ENCODE measurements at regions not wholly inside any gene's neighbourhood (a gene's known extent, or its start where the extent isn't known, plus 50 kb on each side); places are given as distances from the start of the nearest gene placed in this dataset.

DNA sequence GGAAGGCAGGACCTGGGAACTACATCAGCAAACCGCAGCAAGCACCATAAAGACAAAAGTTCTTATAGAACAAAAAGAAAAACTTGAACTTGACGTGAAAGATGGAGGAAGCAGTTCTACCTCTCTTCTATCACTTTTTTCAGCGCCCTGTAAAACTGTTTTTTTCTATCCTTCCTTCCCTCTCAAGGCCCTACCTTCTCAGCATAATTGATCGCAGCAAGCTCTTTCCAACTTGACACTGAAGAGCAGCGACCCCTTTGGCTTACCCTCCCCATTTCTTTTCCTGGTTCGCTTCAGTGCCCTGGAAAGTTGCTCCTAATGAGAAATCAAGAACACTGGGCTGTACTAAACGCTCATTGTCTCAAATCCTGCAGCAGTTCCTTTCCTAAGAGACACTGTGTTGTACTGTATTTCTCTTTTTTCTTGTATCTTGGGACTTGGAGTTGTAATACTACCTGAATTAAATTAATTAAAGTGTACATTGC, 150.6 kb upstream of the SLC4A4 start:
- no peak overlapping the region for H3K4me3 ChIP-seq (ENCODE audit: low read depth, low read length)
- DNase-seq (ENCODE audit: low read depth), result no peak
- TF ChIP-seq, protein P1, sequence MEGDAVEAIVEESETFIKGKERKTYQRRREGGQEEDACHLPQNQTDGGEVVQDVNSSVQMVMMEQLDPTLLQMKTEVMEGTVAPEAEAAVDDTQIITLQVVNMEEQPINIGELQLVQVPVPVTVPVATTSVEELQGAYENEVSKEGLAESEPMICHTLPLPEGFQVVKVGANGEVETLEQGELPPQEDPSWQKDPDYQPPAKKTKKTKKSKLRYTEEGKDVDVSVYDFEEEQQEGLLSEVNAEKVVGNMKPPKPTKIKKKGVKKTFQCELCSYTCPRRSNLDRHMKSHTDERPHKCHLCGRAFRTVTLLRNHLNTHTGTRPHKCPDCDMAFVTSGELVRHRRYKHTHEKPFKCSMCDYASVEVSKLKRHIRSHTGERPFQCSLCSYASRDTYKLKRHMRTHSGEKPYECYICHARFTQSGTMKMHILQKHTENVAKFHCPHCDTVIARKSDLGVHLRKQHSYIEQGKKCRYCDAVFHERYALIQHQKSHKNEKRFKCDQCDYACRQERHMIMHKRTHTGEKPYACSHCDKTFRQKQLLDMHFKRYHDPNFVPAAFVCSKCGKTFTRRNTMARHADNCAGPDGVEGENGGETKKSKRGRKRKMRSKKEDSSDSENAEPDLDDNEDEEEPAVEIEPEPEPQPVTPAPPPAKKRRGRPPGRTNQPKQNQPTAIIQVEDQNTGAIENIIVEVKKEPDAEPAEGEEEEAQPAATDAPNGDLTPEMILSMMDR (IDR thresholded peaks at IDR 0.05; ENCODE audit: low read depth, low read length, missing control alignments), result no peak

DNA sequence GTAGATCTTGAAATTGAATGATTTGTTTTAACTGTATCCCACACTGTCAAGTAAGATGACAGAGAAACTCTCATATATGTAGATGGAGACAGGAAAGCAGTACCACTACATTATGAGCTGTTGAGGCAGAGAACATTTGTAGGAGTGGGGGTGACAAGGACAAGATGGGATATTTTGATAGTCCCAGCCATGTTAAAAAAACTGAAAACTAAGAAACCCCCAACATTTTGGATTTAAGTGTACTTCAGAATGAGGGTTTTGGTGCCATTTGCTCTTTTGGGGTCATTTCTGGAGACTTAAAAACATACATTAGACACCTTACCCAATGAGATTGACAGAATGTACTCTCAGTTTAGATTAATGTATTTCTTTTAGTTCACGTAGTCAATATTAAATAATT, 149.9 kb upstream of the SLC4A4 start:
- DNase-seq (ENCODE audit: low read depth), result no peak
- TF ChIP-seq, protein P1 (IDR thresholded peaks at IDR 0.05; ENCODE audit: low read depth, low read length, missing control alignments), result no peak
- H3K4me3 ChIP-seq (ENCODE audit: low read depth, low read length), result no peak overlapping the region

DNA sequence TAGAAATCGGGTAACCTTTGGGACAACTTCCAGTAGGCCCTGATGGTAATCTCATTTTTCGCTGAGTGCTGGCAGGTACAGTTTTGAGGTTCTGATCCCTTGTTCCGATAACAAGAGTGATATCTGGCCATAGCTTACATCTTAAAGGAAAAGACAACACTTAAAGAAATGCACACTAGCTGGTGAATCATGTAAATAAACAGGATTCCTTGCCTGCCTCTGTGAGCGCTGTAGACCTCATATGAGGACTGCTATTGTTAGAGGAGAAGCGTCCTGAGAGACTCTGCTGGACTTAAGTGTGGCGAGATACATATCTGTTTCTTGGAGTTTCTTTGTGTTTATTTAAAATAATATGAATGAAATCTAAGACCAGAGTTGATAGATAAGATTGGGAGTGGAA, 149.3 kb upstream of the SLC4A4 start:
- TF ChIP-seq, protein P1 (IDR thresholded peaks at IDR 0.05; ENCODE audit: low read depth, low read length, missing control alignments), result no peak
- H3K4me3 ChIP-seq (ENCODE audit: low read depth, low read length), result no peak overlapping the region
- DNase-seq (ENCODE audit: low read depth), result no peak

DNA sequence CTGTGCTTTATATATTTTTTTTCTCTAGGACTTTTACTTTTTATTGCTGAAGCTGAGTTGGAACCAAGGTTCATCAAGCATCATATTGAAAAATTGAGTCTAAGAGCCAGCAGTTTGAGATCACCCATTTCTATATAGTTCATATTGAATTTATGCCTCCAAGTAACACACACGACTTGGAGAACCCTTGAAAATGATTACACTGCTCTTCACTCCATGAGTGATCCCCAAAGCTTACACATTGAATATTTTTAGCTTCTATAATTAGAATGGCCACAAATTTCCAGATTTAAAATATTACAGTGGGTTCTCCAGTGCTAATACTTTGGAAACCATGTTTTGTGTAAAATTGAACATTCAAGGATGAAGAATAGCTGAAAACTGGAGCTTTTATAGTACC, 144.4 kb upstream of the SLC4A4 start:
- H3K4me3 ChIP-seq (ENCODE audit: low read depth, low read length), result no peak overlapping the region
- TF ChIP-seq, protein P1 (IDR thresholded peaks at IDR 0.05; ENCODE audit: low read depth, low read length, missing control alignments), result no peak
- no peak for DNase-seq (ENCODE audit: low read depth)

DNA sequence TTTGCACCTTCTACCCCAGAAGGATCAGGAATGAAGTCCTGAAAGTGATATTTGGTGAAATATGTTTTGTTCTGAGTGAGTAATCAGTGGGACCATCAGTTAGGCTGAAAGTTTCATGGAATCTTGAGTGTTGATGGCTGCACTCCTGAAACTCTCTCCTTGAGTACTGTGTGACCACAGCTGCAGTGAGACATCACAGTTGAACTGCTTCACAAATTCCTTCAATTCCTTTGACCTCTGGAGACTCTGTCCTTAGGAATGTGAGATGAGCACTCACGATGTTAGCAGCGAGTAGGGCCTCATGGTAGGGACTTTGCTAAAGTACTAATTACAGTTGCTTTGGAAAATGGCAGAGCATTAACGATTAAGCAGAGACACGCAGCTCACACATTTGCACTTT, 142.9 kb upstream of the SLC4A4 start:
- TF ChIP-seq, protein P1 (IDR thresholded peaks at IDR 0.05; ENCODE audit: low read depth, low read length, missing control alignments), result no peak
- no peak overlapping the region for H3K4me3 ChIP-seq (ENCODE audit: low read depth, low read length)
- no peak for DNase-seq (ENCODE audit: low read depth)

DNA sequence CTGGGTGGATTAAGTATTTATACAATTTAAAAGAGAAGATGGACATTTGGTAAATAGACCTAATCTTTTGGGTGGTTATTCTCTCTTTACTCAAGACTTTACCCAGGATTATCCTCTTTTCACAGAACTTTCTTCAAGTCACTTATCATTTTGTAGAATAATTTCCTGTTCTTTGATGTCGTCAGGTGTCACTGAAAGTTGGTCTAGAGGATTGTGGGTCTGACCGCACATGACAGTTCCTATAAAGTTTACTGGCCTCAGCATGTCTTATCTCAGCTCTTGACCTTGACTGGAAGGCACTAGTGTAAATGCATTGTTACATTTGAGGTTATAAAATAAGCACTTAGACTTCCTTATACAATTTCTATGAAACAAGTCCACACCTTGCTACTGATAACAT, 139.9 kb upstream of the SLC4A4 start:
- DNase-seq (ENCODE audit: low read depth), result no peak
- TF ChIP-seq, protein P1 (IDR thresholded peaks at IDR 0.05; ENCODE audit: low read depth, low read length, missing control alignments), result no peak
- H3K4me3 ChIP-seq (ENCODE audit: low read depth, low read length), result no peak overlapping the region

DNA sequence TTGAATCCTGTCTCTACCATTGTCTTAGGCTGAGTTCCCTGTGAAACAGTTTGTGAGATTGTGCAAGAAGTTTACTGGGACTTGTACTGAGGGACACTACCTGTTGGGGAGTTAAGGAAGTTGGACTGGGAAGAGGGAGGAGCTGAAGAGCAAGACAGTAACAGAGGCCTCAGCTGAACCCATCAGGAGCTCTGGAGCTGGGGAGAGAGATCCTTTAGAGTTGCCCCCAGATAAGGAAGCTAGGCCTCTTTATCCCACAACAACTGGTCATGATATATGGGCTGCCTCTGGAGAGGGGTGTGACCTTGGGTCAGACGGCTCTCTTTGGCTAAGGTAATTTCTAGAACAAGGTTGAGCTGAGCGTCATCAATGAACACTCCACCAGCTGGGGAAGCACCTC, 137.8 kb upstream of the SLC4A4 start:
- TF ChIP-seq, protein P1 (IDR thresholded peaks at IDR 0.05; ENCODE audit: low read depth, low read length, missing control alignments), result no peak
- H3K4me3 ChIP-seq (ENCODE audit: low read depth, low read length), result no peak overlapping the region
- no peak for DNase-seq (ENCODE audit: low read depth)

All from GM12864 (cell line).